Left renal cortex interstitium (tissue), 4 donors: ENCODE measurements at regions not wholly inside any gene's neighbourhood (a gene's known extent, or its start where the extent isn't known, plus 50 kb on each side); places are given as distances from the start of the nearest gene placed in this dataset.
"Not testable (repeated sequence)": the region's sequence is repeated elsewhere in the genome, so short reads cannot be mapped to it uniquely, and the experiment has no call there.

ENCODE experiments used
- DNase-seq, 4 donors: peaks; one replicate each; pipeline ENCODE4 v3.0.0-alpha.2; 2013; ENCODE audit warnings: low read depth in 4 of 4, low spot score in 2 of 4, missing footprints in 1 of 4

DNA sequence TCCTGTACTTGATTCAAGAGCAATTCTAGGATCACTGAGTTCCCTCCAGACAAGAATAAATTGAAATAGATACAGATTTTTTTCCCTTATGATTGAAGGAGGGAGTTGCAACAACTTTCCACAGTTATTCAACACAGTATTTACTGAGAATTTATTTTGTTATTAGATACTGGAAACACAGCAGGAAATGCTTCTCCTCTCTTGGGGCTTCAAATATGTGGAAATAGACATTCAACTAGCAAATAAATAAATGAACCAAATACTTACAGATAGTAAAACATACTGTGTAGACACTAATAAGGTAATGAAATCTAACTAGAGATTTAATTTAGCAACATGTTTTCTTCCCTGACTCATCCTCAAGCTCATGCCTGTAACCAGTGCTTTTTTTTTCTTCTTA, 169.2 kb downstream of the LNPK start:
- DNase-seq = no peak

DNA sequence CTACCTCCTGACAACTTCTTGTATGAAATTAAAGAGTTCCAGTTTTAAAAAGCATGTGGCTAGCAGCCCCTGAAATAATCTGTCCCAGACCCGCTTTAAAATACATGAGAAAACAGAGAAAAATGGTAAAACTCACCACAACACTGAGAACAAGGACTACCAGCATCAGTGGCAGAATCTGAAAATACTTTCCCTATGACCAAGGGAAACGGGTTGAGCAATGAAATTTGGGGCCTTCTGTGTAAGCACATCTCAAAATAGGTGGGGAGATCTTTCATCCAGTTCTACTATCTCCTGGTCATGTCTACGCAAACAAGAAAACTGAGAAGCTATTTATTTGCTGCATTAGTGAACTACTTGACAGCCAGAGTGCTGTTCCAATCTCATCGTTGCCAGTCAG, 172.3 kb downstream of the LNPK start:
- DNase-seq = no peak

DNA sequence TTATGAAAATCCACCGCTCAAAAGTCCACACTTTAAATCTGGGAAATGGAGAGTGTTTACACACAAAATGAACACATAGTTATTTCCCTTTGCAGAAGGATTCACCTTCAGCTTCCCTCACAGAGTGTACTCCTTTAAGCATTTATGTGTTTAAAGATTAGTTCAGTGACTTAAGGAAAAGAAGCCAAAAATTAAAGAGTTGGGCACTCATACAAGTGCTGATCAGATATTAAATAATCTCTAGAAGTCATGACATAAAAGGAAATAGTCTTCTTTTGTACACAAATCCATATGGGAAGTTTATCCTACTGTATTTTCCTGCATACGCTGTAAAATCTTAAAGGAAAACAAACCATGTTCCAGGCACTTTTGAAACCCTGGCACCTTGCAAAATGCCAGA, 174.2 kb downstream of the LNPK start:
- DNase-seq = no peak

DNA sequence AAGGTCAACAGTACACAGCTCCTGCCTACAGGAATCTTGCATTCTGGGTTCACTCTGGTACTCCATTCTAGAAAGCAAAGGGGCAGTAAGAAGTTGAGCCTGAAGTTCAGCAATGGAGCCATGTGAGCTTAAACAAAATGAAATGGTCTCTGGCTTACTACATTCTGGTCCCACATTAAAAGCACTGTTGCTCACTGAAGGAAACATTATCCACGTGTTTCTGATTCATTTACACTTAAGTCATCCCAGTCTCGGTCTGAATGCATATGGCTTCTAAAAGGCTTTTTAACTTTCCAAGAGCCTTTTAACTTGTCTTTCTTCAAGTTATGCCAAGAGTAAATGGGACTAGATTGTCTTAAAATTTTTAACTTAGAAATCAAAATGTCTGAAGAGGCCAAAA, 177.8 kb downstream of the LNPK start:
- DNase-seq = no peak

DNA sequence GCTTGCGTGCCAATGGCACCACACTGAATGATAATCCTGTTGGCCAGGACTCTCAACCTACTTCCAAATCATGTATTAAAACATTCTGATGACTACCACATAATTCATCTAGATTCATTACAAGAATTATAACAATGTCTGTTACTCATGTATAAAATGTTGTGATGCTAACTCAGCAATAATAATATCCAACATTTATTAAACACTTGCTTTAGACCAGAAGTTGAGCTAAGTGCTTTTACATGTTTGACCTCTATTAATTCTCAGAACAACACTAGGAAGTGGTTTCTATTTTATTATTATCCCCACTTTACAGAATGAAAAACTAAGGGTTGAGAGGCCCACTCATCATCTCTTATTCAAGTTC, 178.4 kb downstream of the LNPK start:
- no peak for DNase-seq

DNA sequence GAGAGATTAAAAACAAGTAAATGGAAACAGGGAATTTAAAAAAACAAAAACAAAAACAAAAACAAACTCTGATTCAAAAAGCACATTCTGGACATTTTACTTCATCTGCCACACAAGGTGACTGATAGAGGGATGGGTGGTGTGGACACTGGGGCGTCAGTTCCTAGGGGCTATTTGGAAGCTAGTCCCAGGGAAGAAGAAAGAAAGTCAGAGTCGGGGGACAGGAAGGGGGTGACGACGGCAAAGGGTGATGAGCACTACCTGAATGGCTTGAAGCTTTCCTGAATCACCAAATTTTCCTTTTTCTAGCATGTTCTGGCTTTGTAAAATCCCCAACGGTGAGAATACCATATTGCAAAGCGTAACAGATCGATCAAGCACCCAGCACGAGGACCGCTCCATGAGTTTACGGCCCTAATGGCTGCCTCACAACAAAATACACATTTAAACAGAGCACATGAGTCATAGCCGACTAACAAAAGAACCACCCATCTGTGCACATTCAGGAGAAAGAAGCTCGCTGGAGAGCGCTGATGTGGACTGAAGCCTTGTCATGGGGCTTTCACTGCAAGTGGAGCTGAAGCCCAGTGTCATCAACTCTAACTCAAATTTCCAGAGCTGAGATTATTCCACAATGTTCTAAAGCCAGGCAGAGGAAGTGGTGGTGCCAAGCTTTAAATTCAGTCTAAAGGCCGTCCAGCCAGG, 178.9 kb downstream of the LNPK start:
- no peak for DNase-seq

DNA sequence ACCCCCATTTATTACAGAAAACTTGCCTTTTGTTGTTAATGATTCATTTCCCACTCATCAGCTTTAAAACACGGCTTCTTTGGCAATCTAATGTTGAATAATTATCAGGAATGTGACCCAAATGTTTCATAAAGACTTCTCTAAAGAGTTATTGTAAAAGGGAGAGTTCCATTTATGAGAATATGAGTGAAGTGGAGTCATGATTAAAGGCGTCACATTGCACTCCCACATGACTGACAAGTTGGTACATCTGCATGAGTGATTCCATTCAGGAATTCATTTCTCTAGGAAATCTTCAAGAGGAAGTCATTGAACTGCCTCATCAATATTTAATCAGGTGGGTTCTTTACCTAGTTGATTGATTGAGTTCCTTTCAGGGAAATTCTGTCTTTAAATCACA, 184.8 kb downstream of the LNPK start:
- DNase-seq = no peak

DNA sequence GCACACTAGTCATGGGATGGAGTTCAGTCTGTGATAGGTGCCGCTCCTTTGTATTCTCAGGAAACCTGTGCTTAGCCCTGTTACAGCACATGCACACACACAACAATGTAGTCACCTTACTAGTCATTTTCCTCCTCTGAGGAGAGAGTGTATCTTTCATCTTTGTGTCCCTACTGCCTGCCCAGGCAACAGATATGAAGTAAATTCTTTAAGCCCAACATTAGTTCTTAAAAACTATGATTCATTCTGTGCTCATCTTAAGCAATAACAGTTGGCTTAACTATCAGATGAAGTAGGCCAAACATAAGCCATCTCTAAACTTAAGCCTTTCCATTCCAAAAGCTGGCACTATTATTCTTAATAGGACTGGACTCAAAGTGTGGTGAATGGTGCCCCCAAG, 186.5 kb downstream of the LNPK start:
- DNase-seq = no peak

DNA sequence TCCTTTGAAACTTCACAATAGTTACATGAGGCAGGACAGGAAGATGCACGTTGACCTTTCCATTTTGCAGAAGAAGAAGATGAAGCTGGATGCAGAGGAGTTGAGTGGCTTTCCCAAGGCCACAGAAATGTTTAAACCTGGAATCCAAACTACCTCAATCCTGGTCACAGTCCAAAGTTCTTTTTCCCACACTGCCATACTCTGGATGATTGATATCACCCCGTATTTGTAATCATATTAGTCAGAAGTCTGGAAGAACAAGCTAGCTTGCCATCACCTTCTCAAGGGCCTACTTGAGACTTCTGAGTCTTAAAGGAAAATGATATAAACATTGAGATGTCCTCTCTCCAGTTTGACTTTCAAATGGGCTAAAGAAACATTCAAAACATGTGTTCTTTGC, 190.1 kb downstream of the LNPK start:
- DNase-seq = no peak

DNA sequence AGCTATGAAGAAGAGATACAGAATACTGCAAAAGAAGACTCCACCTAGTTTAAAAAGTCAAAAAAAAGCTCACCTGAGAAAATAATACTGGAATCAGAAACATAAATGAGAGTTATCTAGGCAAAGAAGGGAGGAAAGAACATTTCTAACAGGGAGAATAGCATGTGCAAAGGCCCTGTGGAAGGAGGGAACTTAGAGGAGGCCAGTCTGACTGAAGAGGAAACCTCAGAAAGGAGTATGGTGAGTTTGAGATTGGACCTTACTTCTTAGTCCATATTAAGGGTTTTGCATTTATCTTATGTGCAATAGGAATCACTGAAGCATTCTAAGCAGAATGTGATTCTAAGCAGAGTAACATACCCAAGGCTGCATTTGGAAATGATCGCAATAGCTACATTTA, 193.2 kb downstream of the LNPK start:
- DNase-seq = no peak

DNA sequence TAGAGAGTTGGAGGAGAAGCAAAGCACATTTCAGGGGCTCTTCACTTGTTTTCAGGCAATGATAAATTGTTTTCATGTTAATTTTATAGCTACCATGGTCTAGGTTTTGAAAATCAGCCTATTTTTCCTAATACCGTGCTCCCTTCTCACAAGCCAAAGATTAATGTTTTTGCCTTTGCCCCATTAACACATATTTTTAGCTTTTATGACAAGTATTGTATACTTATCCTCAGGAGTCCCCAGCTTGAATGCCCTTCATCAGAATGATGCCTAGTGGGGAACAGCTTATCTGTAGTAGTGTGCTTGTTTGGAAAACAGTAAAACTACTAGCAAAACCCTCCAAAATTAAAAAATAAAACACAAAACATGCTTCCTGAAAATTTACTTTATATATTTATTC, 194.0 kb downstream of the LNPK start:
- DNase-seq = no peak

DNA sequence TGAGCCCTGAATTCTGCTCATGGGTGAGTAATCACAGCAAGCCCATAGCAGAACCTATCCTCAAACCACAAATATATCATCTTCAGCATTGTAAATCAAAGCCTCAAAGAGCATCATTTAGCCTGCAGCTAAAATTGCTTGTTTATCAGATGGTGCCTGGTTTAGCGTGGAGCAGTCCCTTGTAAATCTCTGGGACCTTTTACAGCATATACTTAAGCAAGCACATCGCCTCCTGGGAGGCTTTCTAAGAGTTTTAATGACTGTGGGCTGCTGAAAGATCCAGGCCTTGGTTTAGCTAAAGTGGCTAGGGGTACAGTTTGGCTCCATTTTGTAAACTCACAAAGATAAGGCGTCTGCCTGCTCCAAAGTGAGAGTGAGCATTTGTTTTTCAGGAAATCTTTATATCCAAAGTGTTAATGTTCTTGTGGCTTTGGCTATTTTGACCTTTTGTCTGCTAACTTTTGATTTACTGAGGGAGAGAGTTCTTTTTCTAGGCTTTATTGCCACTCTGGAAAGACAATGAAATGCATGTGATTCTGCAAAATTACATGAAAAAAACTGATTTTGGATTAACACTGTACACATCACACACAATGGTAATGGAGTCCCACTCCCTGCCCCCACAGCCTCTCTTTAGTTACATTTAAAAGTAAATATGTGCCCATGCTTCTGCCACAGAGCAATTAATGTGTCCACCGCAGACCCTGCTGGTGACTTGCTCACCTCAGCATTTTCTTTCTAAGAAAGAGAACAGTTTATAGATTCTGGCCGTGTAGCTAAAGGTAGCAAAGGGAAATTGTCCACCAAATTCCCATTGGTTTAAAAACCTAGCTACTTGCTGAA, 194.8 kb downstream of the LNPK start:
- no peak for DNase-seq

DNA sequence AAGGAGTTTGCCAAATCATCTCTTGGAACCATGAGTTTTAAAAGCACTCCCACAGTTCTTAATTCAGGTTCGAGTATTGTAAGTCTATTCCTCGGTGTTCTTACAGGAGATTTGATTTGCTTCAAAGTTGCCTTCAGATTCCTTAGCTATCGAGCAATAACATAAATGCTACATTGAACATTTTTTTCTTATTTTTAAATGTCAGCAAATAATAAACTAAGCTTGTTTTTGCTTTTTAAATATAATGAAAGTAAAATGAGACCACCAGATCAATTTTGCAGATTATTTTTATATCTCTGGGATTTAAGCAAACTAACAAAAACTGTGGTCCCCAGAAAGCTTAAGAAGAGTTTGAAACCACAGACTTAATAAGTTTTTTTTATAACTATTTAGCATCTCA, 195.5 kb downstream of the LNPK start:
- DNase-seq = no peak

DNA sequence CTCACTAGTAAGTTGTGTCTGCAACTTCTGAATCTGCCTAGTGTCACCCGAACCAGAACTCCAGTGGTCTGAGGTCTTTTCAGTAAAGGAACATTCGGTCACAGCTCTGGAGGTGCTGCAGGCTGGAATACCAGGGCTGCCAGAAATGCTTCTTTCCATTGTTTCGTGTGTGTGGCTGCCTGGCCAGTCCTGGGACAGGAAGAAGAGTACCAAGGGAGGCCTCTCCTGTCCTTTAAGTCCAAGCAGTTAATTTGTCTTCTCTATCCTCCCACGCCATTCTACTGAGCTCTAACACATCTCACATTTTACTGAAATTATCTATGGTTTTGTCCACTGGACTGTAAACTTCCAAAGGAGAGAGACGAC, 196.0 kb downstream of the LNPK start:
- DNase-seq = no peak

DNA sequence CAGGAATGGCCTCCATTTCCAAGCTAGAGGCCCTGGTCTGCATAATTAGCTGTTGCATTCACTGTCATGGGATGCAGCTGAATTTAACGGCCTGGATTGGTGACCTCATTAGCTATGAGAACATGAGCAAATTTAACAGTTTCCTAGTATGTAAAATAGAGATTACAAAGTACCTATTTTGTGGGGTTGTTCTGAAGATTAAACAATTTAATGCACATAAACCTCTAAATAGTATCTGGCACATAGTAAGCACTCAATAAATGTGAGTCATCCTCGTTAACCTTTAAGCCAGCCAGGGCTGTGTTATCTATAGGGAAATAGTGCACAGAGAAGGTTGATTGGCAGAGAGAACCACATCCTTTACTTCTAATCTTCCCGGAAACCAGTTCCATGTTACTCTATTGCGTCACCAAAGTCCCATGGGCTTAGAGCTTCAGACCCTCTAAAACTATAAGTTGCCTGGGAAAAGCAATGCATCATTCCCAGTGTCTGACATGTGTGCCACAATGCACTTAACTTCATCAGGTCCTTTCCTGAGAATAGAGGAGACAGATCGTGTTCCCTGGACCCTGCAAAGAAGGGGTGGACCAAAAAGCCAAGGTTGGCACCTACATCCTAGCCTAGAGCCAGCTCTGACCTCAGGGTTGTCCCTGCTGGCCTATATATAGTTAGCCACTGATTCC, 196.5 kb downstream of the LNPK start:
- no peak for DNase-seq

DNA sequence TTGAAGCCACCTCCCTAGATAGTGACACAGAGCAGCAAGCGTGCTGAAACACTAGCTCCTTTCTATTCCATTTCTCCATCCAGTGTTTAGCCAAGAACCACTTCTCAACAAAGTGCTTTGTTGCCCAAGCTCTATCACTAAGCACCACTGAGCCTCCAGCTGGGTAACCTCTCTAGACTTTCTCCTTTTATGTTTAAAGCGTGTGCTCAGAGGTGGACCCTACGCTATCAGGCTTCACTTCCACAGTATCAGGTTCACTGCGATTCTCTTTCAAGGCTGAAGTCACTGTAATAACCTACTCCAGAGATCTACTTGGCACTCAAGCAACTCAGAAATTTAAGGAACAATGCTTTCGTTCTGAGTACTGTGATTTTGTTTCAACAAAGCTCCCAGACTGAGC, 197.9 kb downstream of the LNPK start:
- no peak for DNase-seq

DNA sequence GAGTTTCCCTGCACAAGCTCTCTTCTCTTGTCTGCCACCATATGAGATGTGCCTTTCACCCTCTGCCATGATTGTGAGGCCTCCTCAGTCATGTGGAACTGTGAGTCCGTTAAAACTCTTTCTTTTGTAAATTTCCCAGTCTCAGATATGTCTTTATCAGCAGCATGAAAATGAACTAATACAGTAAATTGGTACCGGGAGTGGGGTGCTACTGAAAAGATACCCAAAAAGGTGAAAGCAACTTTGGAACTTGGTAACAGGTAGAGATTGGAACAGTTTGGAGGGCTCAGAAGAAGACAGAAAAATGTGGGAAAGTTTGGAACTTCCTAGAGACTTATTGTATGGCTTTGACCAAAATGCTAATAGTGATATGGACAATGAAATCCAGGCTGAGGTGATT, 205.6 kb downstream of the LNPK start:
- not testable (repeated sequence) for DNase-seq

DNA sequence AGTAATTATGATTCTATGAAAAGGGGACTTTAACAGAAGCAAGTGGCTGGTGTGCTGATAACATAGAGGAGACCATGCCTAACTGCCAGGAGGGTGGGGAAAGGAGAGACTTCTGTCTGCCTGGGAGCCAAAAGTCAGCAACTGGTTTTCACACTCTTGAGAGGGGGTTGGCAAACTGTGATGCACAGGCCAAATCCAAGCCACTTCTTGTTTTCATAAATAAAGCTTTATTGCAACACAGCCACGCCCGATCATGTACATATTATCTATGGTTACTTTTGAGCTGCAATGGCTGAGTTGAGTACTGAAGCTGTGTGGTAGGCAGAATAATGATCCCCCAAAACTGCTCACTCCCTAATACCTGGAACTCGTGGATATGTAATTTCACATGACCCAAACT, 208.4 kb downstream of the LNPK start:
- DNase-seq = no peak

DNA sequence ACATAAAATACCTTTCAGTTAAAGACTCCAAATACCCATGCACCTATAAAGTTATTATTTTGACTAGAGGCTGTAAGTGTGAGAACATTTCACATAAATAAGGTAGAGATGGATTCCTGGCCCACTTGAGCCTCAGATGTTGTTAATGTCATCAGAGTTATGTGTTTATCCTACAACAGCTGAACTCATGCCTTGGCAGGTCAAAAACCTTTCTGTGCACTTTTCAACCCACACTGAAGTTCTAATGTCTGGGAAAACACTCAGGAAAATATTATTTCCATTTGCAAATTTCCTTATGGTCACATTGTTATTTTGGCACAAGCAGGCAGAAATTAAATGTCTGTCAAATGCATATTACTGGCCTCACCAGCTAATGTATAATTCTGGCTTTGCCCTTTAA, 209.2 kb downstream of the LNPK start:
- DNase-seq = no peak

DNA sequence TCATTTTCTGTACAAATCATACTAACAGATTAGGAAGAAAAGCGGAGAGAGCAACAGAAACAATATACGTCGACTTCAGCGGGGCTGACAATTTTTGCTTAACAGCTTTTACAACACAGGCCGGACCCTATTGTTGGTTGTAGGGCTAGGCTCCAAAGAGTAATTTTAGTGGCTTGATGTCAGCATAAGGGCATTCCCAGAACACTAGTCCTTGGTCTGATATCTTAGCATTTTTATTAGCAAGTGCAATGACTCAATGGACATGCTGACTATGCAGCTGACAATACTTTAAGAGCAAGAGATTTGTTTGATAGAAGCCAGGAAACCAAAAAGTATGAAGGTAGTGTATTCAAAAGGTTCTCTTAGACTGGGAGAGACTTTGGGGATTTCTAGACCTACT, 209.9 kb downstream of the LNPK start:
- DNase-seq = no peak

DNA sequence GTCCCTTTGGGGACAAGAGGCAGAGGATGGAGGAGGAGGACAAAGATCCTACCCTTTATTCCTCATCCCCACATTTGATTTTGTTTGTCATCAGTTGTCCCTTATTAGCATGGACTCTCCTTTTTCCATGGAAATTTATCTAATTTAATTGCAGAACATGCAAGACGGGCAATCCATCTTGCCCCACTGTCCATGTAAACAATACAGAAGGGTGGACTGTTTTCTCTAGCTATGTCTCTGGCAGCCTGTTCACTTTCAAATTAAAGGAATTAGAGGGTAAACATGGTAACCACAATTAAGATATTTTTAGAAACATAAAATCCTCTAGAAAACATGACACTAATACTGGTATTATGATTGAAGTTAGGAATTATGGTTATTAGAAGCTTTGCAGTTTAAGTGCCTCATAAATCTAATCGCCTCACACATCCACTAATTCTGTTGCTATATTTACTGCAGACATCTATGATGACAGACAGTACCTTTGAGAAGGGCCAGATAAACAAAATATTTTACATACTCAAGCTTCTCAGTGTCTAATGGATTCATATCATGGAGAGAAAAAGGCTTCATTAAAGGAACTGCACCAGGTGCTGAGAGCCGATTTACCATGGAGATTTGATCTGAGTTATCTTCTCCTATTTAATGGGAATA, 215.5 kb downstream of the LNPK start:
- no peak for DNase-seq
